ENCODE measurements at regions not wholly inside any gene's neighbourhood (a gene's known extent, or its start where the extent isn't known, plus 50 kb on each side); places are given as distances from the start of the nearest gene placed in this dataset.

- TF ChIP-seq CTCF (IDR thresholded peaks at IDR 0.05) (no peak), EP300 (IDR thresholded peaks at IDR 0.05) (no peak), POLR2AphosphoS5 (IDR thresholded peaks at IDR 0.05) (no peak)
These were observed 987.6 kb downstream of the EFNB2 start for GRCh38 chr13:105547851-105548250.
